ENCODE measurements at regions not wholly inside any gene's neighbourhood (a gene's known extent, or its start where the extent isn't known, plus 50 kb on each side); places are given as distances from the start of the nearest gene placed in this dataset.

- TF ChIP-seq SIN3A (conservative IDR thresholded peaks at IDR 0.05 in 1 of 2, IDR thresholded peaks at IDR 0.05 in 1 of 2; ENCODE audit: low read depth in 1 of 2, low read length in 2 of 2) (no peak), PHF8 (conservative IDR thresholded peaks at IDR 0.05; ENCODE audit: low read depth, low read length) (no peak), JUND (IDR thresholded peaks at IDR 0.05; ENCODE audit: low read length) (no peak), RBBP5 (IDR thresholded peaks at IDR 0.05; ENCODE audit: borderline replicate concordance, low read depth, low read length) (no peak), CHD2 (IDR thresholded peaks at IDR 0.05; ENCODE audit: low read length) (no peak), ZNF274 (IDR thresholded peaks at IDR 0.05; ENCODE audit: borderline replicate concordance, extremely low read depth, low read length) (no peak)
These were observed 196.9 kb upstream of the GHITM start (continued) for GRCh38 chr10:83942410-83942809.
